ENCODE measurements at regions not wholly inside any gene's neighbourhood (a gene's known extent, or its start where the extent isn't known, plus 50 kb on each side); places are given as distances from the start of the nearest gene placed in this dataset.

DNA sequence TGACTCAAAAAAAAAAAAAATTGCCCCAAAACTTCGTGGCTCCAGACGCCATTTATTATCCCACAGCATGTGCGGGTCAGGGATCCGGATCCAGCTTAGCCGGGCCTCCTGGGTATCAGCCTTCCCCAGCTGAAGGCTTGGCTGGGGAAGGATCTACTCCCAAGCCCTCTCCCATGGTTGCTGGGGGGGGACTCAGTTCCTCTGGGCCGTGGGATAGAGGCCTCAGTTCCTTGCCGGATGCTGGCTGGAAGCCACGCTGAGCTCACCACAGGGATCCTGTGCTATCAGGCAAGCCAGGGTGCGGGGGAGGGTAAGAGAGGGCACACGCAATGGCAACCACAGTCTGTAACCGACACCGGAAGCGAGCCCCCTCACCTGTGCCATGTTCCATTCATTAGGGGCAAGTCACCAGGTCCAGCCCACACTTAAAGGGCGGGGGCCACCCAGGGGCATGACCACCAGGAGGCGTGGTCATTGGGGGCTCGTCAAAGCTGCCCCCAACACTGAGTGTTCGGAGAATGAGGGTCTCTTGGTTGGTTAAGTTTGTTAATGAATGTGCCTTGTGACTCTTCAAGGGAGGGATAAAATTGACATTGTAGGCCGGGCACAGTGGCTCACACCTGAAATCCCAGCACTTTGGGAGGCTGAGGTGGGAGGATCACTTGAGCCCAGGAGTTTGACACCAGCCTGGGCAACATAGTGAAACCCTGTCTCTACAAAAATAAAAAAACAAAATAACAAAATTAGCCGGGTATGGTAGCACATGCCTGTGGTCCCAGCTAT lies 210.0 kb upstream of the GSE1 start:
- TF ChIP-seq POLR2A (IDR thresholded peaks at IDR 0.05; ENCODE audit: low read depth, low read length) (no peak), TAF1 (IDR thresholded peaks at IDR 0.05; ENCODE audit: low read depth, low read length) (no peak), POLR2AphosphoS5 (IDR thresholded peaks at IDR 0.05; ENCODE audit: low read depth, low read length) (no peak), SPI1 (IDR thresholded peaks at IDR 0.05; ENCODE audit: low read depth, low read length) (no peak), PAX5 (IDR thresholded peaks at IDR 0.05; ENCODE audit: insufficient read depth, low read length, severe bottlenecking) (no peak), POU2F2 (IDR thresholded peaks at IDR 0.05; ENCODE audit: low read depth, low read length) (no peak)

All from GM12891 (cell line).